ENCODE measurements at regions not wholly inside any gene's neighbourhood (a gene's known extent, or its start where the extent isn't known, plus 50 kb on each side); places are given as distances from the start of the nearest gene placed in this dataset.

DNA sequence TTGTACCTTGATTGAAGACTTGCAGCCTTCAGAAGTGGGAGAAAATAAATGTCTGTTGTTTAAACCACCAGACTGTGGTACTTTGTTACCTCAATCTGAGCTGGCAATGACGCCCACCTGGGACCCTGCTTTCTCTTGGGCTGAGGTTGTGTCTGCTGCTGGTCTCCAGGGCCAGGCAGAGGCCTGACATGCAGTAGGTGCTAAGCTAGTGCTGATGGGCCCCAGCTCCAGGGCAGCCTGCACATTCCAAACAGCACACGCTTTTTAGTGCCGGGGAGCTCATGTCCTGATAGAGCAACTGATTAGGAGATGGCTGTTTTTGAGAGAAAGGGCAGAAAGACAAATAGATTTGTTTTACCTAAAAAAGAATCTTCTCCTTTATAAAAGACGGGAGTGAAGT, 664.0 kb upstream of the HS6ST1 start:
- in situ Hi-C loops (cut with MboI; ENCODE audit: low sequenced_read_pairs): no loop called here

DNA sequence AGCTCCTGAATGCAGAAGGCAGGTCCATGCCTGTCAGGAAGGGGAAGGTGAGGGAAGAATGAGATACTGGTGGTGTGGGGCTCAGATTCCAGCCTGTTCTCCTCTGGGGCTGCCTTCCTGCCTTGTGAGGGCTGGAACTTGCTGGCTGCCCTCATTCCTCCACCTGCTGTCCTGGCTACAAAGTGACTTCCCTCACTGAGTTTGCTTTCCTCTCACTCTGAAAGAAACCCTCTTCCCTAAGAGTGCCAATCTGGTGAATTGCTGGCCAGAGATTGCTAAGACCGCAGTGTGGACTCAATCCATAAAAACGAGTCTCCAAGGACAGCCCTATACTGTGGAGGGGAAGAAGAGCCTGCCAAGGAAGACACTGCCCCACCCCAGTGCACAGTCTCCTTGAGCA, 664.4 kb upstream of the HS6ST1 start:
- in situ Hi-C loops (cut with MboI; ENCODE audit: low sequenced_read_pairs): no loop called here

- in situ Hi-C loops (cut with MboI; ENCODE audit: low sequenced_read_pairs): no loop called here
Observed at GRCh38 chr2:128984081-128984480, 665.4 kb upstream of the HS6ST1 start.

GRCh38 chr2:128984855-128985254, 666.2 kb upstream of the HS6ST1 start:
- in situ Hi-C loops (cut with MboI; ENCODE audit: low sequenced_read_pairs): no loop called here

DNA sequence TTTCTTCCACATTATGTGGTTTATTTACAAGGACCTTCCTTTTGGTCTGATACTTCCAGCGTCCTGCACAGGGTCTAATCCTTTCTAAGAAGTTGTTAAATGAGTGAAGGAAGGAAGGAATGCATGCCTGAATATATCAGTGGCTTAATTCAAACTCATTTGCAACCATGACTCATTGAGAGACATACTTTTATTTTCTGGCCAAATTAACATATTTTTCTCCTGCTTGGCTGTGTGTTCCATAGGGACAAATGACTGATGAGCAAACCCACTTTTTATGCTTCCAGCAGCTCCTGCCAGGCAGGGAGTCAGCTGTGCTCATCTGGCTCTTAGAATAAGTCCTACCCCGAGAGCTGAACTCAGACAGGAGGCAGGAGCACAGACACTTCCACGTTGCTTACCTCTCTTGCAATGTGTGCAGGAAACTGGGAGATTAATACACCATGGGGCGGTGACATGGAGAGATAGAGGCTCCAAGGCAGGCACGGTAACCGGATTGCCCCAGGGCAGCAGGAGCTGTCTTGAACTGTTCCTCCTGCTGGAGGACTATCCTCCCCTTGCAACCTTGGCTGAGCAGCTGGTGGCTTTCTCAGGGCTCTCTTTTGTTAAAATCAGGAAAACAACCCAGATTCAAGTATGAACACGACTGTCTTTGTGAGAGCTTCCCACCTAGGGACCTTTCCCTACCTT, 667.5 kb upstream of the HS6ST1 start:
- in situ Hi-C loops (cut with MboI; ENCODE audit: low sequenced_read_pairs): no loop called here

DNA sequence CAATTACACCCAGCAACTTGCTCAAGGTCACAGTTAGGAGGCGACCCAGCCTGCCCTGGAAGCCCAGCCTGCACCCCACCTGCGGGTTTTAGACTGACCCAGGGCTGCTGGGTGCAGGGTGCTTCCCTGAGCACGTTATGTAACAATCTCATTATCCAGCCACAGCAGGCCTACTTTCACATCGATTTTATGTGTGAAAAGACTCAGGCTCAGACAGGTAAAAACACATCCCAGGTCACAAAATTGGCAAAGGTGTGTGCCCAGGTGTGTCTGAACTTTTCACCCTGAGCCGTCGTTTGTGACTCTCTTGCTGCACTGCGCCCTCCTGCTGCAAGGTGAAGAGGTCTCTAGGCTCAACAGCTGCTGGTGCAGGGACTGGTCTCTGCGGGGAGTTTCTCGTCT, 668.2 kb upstream of the HS6ST1 start:
- in situ Hi-C loops (cut with MboI; ENCODE audit: low sequenced_read_pairs): no loop called here

GRCh38 chr2:128988326-128988725, 669.7 kb upstream of the HS6ST1 start:
- in situ Hi-C loops (cut with MboI; ENCODE audit: low sequenced_read_pairs): no loop called here

DNA sequence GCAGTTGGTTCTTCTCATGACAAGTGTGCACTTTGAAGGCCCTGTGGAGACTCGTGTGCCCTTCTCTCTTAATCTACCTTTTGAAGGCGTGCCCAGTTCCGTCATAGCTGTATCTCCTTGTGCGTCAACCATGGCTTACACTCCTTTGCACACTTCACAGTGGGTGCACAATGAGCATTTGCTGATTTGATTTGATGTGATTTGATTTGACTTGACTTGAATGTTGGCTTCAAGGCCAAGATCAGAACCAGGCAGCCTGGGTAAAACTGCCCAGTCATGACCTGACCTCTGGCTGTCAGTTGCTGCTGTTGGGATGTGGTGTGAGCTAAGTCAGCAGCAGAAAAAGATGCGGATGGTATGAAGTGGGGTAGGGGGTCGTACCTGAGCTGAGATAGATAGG, 670.3 kb upstream of the HS6ST1 start:
- in situ Hi-C loops (cut with MboI; ENCODE audit: low sequenced_read_pairs): no loop called here

GRCh38 chr2:128995086-128995485, 676.4 kb upstream of the HS6ST1 start:
- in situ Hi-C loops (cut with MboI; ENCODE audit: low sequenced_read_pairs): no loop called here

GRCh38 chr2:128996078-128996477, 677.4 kb upstream of the HS6ST1 start:
- in situ Hi-C loops (cut with MboI; ENCODE audit: low sequenced_read_pairs): no loop called here

- in situ Hi-C loops (cut with MboI; ENCODE audit: low sequenced_read_pairs): no loop called here
Observed at GRCh38 chr2:128997166-128997866, 678.6 kb upstream of the HS6ST1 start.

- in situ Hi-C loops (cut with MboI; ENCODE audit: low sequenced_read_pairs): no loop called here
Observed at GRCh38 chr2:129001926-129002325, 683.3 kb upstream of the HS6ST1 start.

- in situ Hi-C loops (cut with MboI; ENCODE audit: low sequenced_read_pairs): no loop called here
Observed at GRCh38 chr2:129002751-129003150, 684.1 kb upstream of the HS6ST1 start.

- in situ Hi-C loops (cut with MboI; ENCODE audit: low sequenced_read_pairs): no loop called here
Observed at GRCh38 chr2:129004485-129004884, 685.8 kb upstream of the HS6ST1 start.

- in situ Hi-C loops (cut with MboI; ENCODE audit: low sequenced_read_pairs): no loop called here
Observed at GRCh38 chr2:129004940-129005490, 686.3 kb upstream of the HS6ST1 start.

DNA sequence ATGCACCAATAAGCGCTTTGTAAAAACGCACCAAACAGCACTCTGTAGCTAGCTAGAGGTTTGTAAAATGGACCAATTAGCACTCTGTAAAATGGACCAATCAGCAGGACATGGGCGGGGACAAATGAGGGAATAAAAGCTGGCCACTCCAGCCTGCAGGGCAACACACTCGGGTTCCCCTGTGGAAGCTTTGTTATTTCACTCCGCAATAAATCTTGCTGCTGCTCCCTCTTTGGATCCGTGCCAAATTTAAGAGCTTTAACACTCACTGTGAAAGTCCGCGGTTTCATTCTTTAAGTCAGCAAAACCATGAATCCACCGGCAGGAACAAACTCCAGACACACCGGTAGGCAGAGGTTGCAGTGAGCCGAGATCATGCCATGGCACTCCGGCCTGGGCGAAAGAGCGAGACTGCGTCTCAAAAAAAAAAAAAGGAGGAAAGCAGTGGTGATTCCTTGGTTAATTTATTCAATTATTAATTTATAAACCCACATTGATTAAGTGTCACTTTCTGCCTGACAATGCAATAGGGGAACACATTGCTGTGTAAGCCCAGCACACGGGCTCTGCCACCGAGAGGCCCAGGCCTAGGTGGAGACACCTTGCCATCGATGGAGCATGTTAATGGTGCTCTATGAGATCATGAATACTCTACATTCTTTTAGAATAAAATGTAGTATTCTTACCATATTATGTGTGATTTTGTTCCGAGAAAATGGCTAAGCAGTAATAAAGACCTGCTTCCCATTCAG, 687.6 kb upstream of the HS6ST1 start:
- in situ Hi-C loops (cut with MboI; ENCODE audit: low sequenced_read_pairs): no loop called here

DNA sequence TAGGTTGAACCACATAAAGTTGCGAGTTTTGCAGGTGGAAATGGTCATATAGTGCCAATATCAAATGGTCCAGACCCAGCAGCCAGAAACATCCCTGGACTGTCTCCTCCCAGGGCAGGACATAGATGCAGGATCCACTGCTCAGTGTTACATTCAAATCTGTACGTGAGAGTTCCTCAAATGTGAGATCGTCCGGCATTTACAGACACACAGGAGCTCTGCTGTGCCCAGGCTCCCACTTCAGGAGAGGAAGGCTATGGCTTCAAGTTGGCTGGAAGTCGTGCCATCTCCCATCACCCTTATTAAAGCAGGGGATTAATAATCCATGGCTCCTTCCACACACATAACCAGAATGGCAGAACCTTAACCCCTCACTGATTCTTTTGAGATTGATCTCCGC, 688.2 kb upstream of the HS6ST1 start:
- in situ Hi-C loops (cut with MboI; ENCODE audit: low sequenced_read_pairs): no loop called here

DNA sequence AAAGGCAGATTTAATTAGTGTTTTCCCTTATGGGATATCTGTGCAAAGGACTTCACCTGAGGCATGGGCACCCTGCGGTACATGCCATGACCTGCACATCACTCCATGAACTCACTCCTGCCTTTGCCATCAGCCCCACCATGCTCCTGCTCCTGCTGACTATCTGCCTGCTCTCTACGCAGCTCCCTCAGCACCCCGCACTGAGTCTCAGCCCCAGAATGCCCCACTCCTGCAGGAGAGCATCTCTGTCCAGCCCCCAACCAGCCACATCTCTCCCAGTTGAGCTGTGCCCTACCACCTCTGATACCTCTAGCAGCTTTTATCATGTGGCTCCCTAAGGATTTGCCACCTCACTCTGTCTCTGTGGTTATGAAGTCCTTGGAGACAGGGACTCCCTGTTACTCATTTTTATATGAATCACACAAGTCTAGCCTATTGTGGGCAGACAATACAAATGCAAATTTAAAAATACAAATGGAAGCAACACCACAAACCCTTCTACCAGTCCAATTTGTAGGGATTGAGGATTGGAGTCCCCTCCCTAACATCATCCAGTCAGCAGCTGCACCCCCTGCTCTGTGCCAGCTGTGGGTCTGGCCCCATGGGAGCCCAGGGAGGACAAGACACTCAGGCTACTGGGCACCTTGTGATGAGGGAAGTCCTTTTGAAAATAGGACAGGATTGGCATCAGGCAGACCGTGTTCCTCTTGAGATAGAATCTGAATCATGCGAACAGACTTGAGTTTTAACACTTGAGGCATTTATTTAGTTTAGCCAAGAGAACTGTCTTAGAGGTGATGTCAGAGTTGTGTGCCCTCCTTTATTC, 689.6 kb upstream of the HS6ST1 start:
- in situ Hi-C loops (cut with MboI; ENCODE audit: low sequenced_read_pairs): no loop called here

GRCh38 chr2:129008881-129009554, 690.4 kb upstream of the HS6ST1 start:
- in situ Hi-C loops (cut with MboI; ENCODE audit: low sequenced_read_pairs): no loop called here

DNA sequence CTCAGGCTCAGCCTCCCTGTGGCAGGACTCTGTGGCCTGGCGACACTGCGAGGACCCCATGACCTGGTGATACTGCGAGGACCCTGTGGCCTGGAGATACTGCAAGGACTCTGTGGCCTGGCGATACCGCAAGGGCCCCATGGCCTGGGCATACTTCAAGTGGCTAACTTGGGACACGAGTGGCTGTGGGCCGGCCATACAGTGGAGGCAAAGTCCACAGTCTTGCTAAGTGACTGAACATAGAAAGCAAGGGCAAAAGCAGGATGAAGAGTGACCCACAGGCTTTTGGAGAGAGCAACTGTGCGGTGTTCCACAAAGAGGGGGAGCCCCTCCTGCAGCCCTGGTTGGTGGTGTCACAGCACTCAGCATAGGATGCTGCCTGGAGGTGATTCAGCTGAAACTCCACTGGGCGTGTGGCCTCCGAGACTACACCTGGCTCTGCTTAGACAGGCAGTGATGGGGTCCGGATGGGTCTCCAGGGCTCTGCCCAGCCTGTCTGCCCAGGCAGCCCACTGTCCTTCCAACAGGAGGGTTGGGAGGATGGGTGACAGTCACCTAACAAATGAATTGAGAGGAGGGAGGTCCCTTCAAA, 691.0 kb upstream of the HS6ST1 start:
- in situ Hi-C loops (cut with MboI; ENCODE audit: low sequenced_read_pairs): no loop called here

All from HL-60/S4 treated with retinoic acid at 250 ng/mL for 4 days and 3 days (cell line).